ENCODE measurements at regions not wholly inside any gene's neighbourhood (a gene's known extent, or its start where the extent isn't known, plus 50 kb on each side); places are given as distances from the start of the nearest gene placed in this dataset.

DNA sequence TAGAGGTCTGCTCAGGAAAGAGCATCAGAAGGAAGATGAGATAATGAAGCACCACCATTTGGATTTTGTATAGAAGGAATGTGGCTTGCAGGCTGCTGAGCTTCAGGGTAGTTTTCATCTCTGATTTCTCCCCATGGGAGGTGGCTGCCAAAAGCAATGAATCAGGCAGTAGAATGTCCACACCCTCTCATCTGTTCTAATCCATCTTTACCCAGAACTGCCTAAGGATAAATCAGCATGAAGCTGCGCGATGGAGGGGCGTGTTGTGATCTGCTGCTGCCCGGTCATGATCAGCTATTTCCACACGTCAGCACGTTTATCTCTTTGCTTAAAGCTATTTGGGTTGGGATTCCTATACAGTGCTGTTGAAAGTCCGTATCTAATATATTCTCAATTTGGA, 295.4 kb downstream of the FOXA2 start:
- Histone ChIP-seq H3K4me3 (ENCODE audit: low read length in 3 of 3) (no peak overlapping the region), H3K4me1 (ENCODE audit: control insufficient read depth in 2 of 3, insufficient read depth in 2 of 3, low read depth in 1 of 3, low read length in 3 of 3) (no peaks in the 10 kb centered on the region), H3K27ac (ENCODE audit: low read depth in 2 of 2, low read length in 2 of 2) (no peak overlapping the region), H3K36me3 (ENCODE audit: control insufficient read depth in 2 of 3, insufficient read depth in 3 of 3, low read length in 3 of 3) (no peaks in the 10 kb centered on the region), H3K27me3 (ENCODE audit: control insufficient read depth, insufficient read depth, low read length) (no peaks in the 10 kb centered on the region), H3K9ac (ENCODE audit: low read length in 3 of 3) (no peak overlapping the region), H3K9me3 (ENCODE audit: control insufficient read depth in 2 of 3, insufficient read depth in 1 of 3, low read length in 3 of 3) (no peaks in the 10 kb centered on the region)
- TF ChIP-seq, protein P1, sequence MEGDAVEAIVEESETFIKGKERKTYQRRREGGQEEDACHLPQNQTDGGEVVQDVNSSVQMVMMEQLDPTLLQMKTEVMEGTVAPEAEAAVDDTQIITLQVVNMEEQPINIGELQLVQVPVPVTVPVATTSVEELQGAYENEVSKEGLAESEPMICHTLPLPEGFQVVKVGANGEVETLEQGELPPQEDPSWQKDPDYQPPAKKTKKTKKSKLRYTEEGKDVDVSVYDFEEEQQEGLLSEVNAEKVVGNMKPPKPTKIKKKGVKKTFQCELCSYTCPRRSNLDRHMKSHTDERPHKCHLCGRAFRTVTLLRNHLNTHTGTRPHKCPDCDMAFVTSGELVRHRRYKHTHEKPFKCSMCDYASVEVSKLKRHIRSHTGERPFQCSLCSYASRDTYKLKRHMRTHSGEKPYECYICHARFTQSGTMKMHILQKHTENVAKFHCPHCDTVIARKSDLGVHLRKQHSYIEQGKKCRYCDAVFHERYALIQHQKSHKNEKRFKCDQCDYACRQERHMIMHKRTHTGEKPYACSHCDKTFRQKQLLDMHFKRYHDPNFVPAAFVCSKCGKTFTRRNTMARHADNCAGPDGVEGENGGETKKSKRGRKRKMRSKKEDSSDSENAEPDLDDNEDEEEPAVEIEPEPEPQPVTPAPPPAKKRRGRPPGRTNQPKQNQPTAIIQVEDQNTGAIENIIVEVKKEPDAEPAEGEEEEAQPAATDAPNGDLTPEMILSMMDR (IDR thresholded peaks at IDR 0.05; ENCODE audit: borderline replicate concordance, extremely low read depth, insufficient read depth) = no peak
- intact Hi-C loops (cut with DNase I) = no loop called here
- FAIRE-seq (no peak), DNase-seq (no peak)

- no peak overlapping the region for H3K27ac ChIP-seq (ENCODE audit: low read depth in 2 of 2, low read length in 2 of 2)
- intact Hi-C loops (cut with DNase I) = no loop called here
- no peak for DNase-seq
- no peak overlapping the region for H3K4me3 ChIP-seq (ENCODE audit: low read length in 3 of 3)
- H3K4me1 ChIP-seq (ENCODE audit: control insufficient read depth in 2 of 3, insufficient read depth in 2 of 3, low read depth in 1 of 3, low read length in 3 of 3) = no peaks in the 10 kb centered on the region
- no peaks in the 10 kb centered on the region for H3K27me3 ChIP-seq (ENCODE audit: control insufficient read depth, insufficient read depth, low read length)
- H3K9me3 ChIP-seq (ENCODE audit: control insufficient read depth in 2 of 3, insufficient read depth in 1 of 3, low read length in 3 of 3) = no peaks in the 10 kb centered on the region
- H3K36me3 ChIP-seq (ENCODE audit: control insufficient read depth in 2 of 3, insufficient read depth in 3 of 3, low read length in 3 of 3) = no peaks in the 10 kb centered on the region
- H3K9ac ChIP-seq (ENCODE audit: low read length in 3 of 3) = no peak overlapping the region
- TF ChIP-seq, protein P1 (IDR thresholded peaks at IDR 0.05; ENCODE audit: borderline replicate concordance, extremely low read depth, insufficient read depth) = no peak
- no peak for FAIRE-seq
Observed at GRCh38 chr20:22288156-22288555, 296.2 kb downstream of the FOXA2 start.

- intact Hi-C loops (cut with DNase I) = no loop called here
- Histone ChIP-seq H3K4me3 (ENCODE audit: low read length in 3 of 3) (no peak overlapping the region), H3K27ac (ENCODE audit: low read depth in 2 of 2, low read length in 2 of 2) (no peak overlapping the region), H3K9me3 (ENCODE audit: control insufficient read depth in 2 of 3, insufficient read depth in 1 of 3, low read length in 3 of 3) (no peaks in the 10 kb centered on the region), H3K4me1 (ENCODE audit: control insufficient read depth in 2 of 3, insufficient read depth in 2 of 3, low read depth in 1 of 3, low read length in 3 of 3) (no peaks in the 10 kb centered on the region), H3K9ac (ENCODE audit: low read length in 3 of 3) (no peak overlapping the region), H3K27me3 (ENCODE audit: control insufficient read depth, insufficient read depth, low read length) (no peaks in the 10 kb centered on the region), H3K36me3 (ENCODE audit: control insufficient read depth in 2 of 3, insufficient read depth in 3 of 3, low read length in 3 of 3) (no peaks in the 10 kb centered on the region)
- TF ChIP-seq, protein P1 (IDR thresholded peaks at IDR 0.05; ENCODE audit: borderline replicate concordance, extremely low read depth, insufficient read depth) = no peak
- DNase-seq = no peak
- no peak for FAIRE-seq
Observed at GRCh38 chr20:22285555-22285954, 298.8 kb downstream of the FOXA2 start.

- DNase-seq (no peak), FAIRE-seq (no peak)
- intact Hi-C loops (cut with DNase I) = no loop called here
- Histone ChIP-seq H3K4me3 (ENCODE audit: low read length in 3 of 3) (no peak overlapping the region), H3K27ac (ENCODE audit: low read depth in 2 of 2, low read length in 2 of 2) (no peak overlapping the region), H3K36me3 (ENCODE audit: control insufficient read depth in 2 of 3, insufficient read depth in 3 of 3, low read length in 3 of 3) (no peaks in the 10 kb centered on the region), H3K9me3 (ENCODE audit: control insufficient read depth in 2 of 3, insufficient read depth in 1 of 3, low read length in 3 of 3) (no peaks in the 10 kb centered on the region), H3K4me1 (ENCODE audit: control insufficient read depth in 2 of 3, insufficient read depth in 2 of 3, low read depth in 1 of 3, low read length in 3 of 3) (no peaks in the 10 kb centered on the region), H3K9ac (ENCODE audit: low read length in 3 of 3) (no peak overlapping the region), H3K27me3 (ENCODE audit: control insufficient read depth, insufficient read depth, low read length) (no peaks in the 10 kb centered on the region)
- TF ChIP-seq, protein P1 (IDR thresholded peaks at IDR 0.05; ENCODE audit: borderline replicate concordance, extremely low read depth, insufficient read depth) = no peak
Observed at GRCh38 chr20:22282696-22283095, 301.7 kb downstream of the FOXA2 start.
